ENCODE measurements at regions not wholly inside any gene's neighbourhood (a gene's known extent, or its start where the extent isn't known, plus 50 kb on each side); places are given as distances from the start of the nearest gene placed in this dataset.

GRCh38 chr9:96152550-96152949 is 149.4 kb downstream of the HSD17B3 start:
- no peak for TF ChIP-seq EZH2 (IDR thresholded peaks at IDR 0.05; ENCODE audit: borderline replicate concordance, insufficient read depth, low read length, poor library complexity, severe bottlenecking)
- no peak for TF ChIP-seq EP300 (conservative IDR thresholded peaks at IDR 0.05; ENCODE audit: poor library complexity, severe bottlenecking)

Data from neural cell (in vitro differentiated cells).